Tibial nerve (tissue), 4 donors: ENCODE measurements at regions not wholly inside any gene's neighbourhood (a gene's known extent, or its start where the extent isn't known, plus 50 kb on each side); places are given as distances from the start of the nearest gene placed in this dataset. TPM values are rescaled to one million over a fixed set of nuclear protein-coding genes. Genes with fewer than 3 reads are reported as not detected.
"Not testable (repeated sequence)": the region's sequence is repeated elsewhere in the genome, so short reads cannot be mapped to it uniquely, and the experiment has no call there.

Experiments used
- DNase-seq, 2 donors: peaks; one replicate each; pipeline ENCODE4 v3.0.0-alpha.2; 2019; ENCODE audit warnings: low spot score in 2 of 2
- H3K27ac ChIP-seq, 4 donors: fragments of 200-600 bp; sonication (generic) in 3 of 4; one replicate each; pipeline ENCODE4 v1.5.1; 2017 to 2019; ENCODE audit warnings: mild to moderate bottlenecking in 1 of 4
- H3K27me3 ChIP-seq, 2 donors: fragments of 200-600 bp; sonication (generic) in 1 of 2; one replicate each; pipeline versions ENCODE4 v1.5.1 to v1.6.0; 2017 to 2019
- H3K36me3 ChIP-seq, 3 donors: fragments of 200-600 bp; sonication (generic); one replicate each; pipeline ENCODE4 v1.5.1; 2018 to 2019
- H3K4me1 ChIP-seq, 4 donors: fragments of 200-600 bp; sonication (generic) in 3 of 4; one replicate each; pipeline ENCODE4 v1.5.1; 2017 to 2019
- H3K4me3 ChIP-seq, 4 donors: fragments of 200-600 bp; sonication (generic) in 3 of 4; one replicate each; pipeline ENCODE4 v1.5.1; 2017 to 2019; ENCODE audit warnings: mild to moderate bottlenecking in 1 of 4, moderate library complexity in 1 of 4
- H3K9me3 ChIP-seq, 4 donors: fragments of 200-600 bp; sonication (generic) in 3 of 4; one replicate each; pipeline ENCODE4 v1.5.1; 2017 to 2019
- CTCF ChIP-seq, 5 experiments: fragments of 200-600 bp in 3 of 5; fragments of 450-650 bp in 2 of 5; sonication (generic) in 3 of 5; IDR thresholded peaks; one replicate each; pipeline ENCODE4 v1.5.1; 2016 to 2019; ENCODE audit warnings: antibody characterized with exemption in 5 of 5, mild to moderate bottlenecking in 3 of 5, moderate library complexity in 2 of 5
- EP300 ChIP-seq, 2 donors: sonication (generic); formaldehyde crosslinking; IDR thresholded peaks; one replicate each; pipeline ENCODE4 v1.6.1; 2017; ENCODE audit warnings: antibody characterized with exemption in 2 of 2, mild to moderate bottlenecking in 1 of 2
- POLR2A ChIP-seq, 2 donors: fragments of 450-650 bp; IDR thresholded peaks; one replicate each; pipeline ENCODE4 v1.6.1; 2017; ENCODE audit warnings: antibody characterized with exemption in 2 of 2, mild to moderate bottlenecking in 2 of 2, moderate library complexity in 2 of 2
- WGBS, 2 donors: methylation state at CpG; one replicate each; pipeline ENCODE4 v1.1.5; 2018; 5-methylcytosine and 5-hydroxymethylcytosine counted together
- small RNA-seq: library from RNA; depleted of rRNA; stranded (forward); fragments of <200 nt; gene quantifications from one replicate; pipeline ENCODE3, GENCODE V24; 2016

- TF ChIP-seq EP300 (IDR thresholded peaks at IDR 0.05) (no peak), POLR2A (IDR thresholded peaks at IDR 0.05) (no peak), CTCF (IDR thresholded peaks at IDR 0.05) (no peak)
- H3K36me3 ChIP-seq = no peaks in the 10 kb centered on the region
- H3K9me3 ChIP-seq = peaks cover 0 to 5% (median 0%) of the 10 kb centered on the region in 4 donors
- no peaks in the 10 kb centered on the region for H3K27me3 ChIP-seq
- H3K4me1 ChIP-seq = peaks cover 0 to 7% (median 0%) of the 10 kb centered on the region in 4 donors
- H3K4me3 ChIP-seq = no peak overlapping the region
- WGBS, 2 donors = 66 to 90% methylated on average over 4 of the region's 4 CpGs
- DNase-seq = no peak
- H3K27ac ChIP-seq = no peak overlapping the region
Measured at GRCh38 chr11:79501707-79502106, 60.9 kb upstream of the TENM4 start.

DNA sequence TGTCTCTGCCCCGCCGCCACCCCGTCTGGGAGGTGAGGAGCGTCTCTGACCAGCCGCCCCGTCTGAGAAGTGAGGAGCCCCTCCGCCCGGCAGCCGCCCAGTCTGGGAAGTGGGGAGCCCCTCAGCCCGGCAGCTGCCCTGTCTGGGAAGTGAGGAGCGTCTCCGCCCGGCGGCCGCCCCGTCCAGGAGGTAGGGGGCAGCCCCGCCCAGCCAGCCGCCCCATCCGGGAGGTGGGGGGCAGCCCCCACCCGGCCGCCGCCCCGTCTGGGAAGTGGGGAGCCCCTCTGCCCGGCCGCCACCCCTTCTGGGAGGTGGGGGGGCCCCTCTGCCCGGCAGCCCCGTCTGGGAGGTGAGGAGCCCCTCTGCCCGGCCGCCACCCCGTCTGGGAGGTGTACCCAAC, 59.1 kb upstream of the TENM4 start:
- not testable (repeated sequence) for H3K27ac ChIP-seq
- WGBS, 2 donors = 82 to 92% methylated on average over 14 to 30 of the region's 30 CpGs

DNA sequence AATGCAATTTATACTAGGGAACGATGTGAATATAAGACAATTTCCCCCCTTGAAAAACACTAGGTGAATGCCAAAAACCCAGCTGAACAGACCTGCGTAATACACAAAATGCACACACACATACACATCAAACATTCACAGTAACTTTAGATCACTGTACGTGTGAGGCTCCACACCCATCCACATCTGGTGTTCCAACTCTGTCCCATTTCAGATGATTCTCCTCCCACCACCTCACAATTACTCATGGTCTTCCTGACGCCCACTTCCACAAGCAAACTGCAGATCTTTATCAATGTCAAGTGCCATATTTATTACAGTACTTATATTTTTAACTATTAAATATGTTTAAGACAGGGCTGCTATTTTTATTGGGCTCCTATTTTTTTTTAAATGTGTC, 57.8 kb upstream of the TENM4 start:
- H3K27me3 ChIP-seq = no peaks in the 10 kb centered on the region
- H3K36me3 ChIP-seq = no peaks in the 10 kb centered on the region
- H3K9me3 ChIP-seq = peaks cover 0 to 5% (median 0%) of the 10 kb centered on the region in 4 donors
- TF ChIP-seq POLR2A (IDR thresholded peaks at IDR 0.05) (no peak), EP300 (IDR thresholded peaks at IDR 0.05) (no peak)
- H3K27ac ChIP-seq = no peak overlapping the region
- H3K4me3 ChIP-seq = no peak overlapping the region
- DNase-seq = no peak
- WGBS, 2 donors = 56 to 64% methylated on average over 4 of the region's 4 CpGs
- H3K4me1 ChIP-seq = peaks cover 0 to 7% (median 0%) of the 10 kb centered on the region in 4 donors

More for the DNA sequence above, 59.1 kb upstream of the TENM4 start:
- H3K9me3 ChIP-seq, H3K4me1 ChIP-seq, DNase-seq, H3K36me3 ChIP-seq, H3K4me3 ChIP-seq, H3K27me3 ChIP-seq: not testable (repeated sequence)

- peak; percentile 66 to 79 (median 73) for TF ChIP-seq CTCF (IDR thresholded peaks at IDR 0.05)
- no peak for TF ChIP-seq POLR2A (IDR thresholded peaks at IDR 0.05)
- H3K36me3 ChIP-seq = no peaks in the 10 kb centered on the region
- no peak overlapping the region for H3K27ac ChIP-seq
- H3K4me3 ChIP-seq = no peak overlapping the region
- H3K4me1 ChIP-seq = no peaks in the 10 kb centered on the region
- H3K27me3 ChIP-seq = no peaks in the 10 kb centered on the region
- DNase-seq = peak; percentile 43 to 75
- WGBS, 2 donors = 31 to 32% methylated on average over 11 of the region's 11 CpGs
- H3K9me3 ChIP-seq = peaks cover 0 to 5% (median 0%) of the 10 kb centered on the region in 4 donors
Measured at GRCh38 chr11:79493555-79494171, 52.8 kb upstream of the TENM4 start.

DNA sequence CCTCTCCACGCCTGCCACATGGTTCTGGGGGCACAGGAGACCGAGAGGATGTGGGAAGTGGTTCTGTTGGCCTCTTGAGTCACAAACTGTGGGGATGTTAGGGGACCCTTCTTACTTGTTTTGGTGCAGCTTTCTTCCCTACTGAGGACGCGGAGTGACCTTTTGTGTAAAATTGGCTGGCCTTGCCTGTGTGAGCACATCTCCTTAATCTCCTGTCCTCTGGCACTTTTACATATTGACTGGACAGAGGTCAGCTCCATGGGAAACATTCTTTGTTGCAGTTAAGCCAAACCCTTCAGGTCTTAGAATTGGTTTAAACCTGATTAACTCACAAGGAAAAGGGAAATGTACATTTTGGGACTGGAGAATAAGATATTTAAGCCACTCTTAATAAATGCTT, 51.2 kb upstream of the TENM4 start:
- no peak for DNase-seq
- Histone ChIP-seq H3K4me3 (no peak overlapping the region), H3K27ac (no peak overlapping the region), H3K4me1 (no peaks in the 10 kb centered on the region), H3K9me3 (peaks cover 0 to under 1% (median 0%) of the 10 kb centered on the region in 4 donors), H3K27me3 (no peaks in the 10 kb centered on the region), H3K36me3 (no peaks in the 10 kb centered on the region)
- 64 to 89% methylated on average over 4 of the region's 4 CpGs for WGBS, 2 donors
- TF ChIP-seq CTCF (IDR thresholded peaks at IDR 0.05) (no peak), EP300 (IDR thresholded peaks at IDR 0.05) (no peak), POLR2A (IDR thresholded peaks at IDR 0.05) (no peak)

Small RNA genes lying in the stretch of these regions (small RNA-seq; reads per million reads assigned to genes)
- not detected for gene AP002802.2
- not detected for gene MIR4300
- gene MTND4LP18 = not detected
- not detected for gene RNU6-544P
